D721Med (cell line): ENCODE measurements at regions not wholly inside any gene's neighbourhood (a gene's known extent, or its start where the extent isn't known, plus 50 kb on each side); places are given as distances from the start of the nearest gene placed in this dataset.
"Not testable (repeated sequence)": the region's sequence is repeated elsewhere in the genome, so short reads cannot be mapped to it uniquely, and the experiment has no call there.

Experiments
- DNase-seq: peaks from one replicate; pipeline ENCODE4 v3.0.0; 2011; ENCODE audit warnings: low spot score; ENCODE audit not compliant: insufficient read length
- FAIRE-seq: peaks from 2 replicates; lab custom pipeline; 2011; peaks lifted over from hg19 to GRCh38; lab: Jason Lieb, UNC
- TF ChIP-seq, protein P1 (sequence below): IDR thresholded peaks from 2 replicates; pipeline ENCODE4 v1.5.1; 2012; ENCODE audit warnings: mild to moderate bottlenecking, control low read depth; ENCODE audit not compliant: insufficient read depth; ENCODE audit errors: missing control alignments

DNA sequence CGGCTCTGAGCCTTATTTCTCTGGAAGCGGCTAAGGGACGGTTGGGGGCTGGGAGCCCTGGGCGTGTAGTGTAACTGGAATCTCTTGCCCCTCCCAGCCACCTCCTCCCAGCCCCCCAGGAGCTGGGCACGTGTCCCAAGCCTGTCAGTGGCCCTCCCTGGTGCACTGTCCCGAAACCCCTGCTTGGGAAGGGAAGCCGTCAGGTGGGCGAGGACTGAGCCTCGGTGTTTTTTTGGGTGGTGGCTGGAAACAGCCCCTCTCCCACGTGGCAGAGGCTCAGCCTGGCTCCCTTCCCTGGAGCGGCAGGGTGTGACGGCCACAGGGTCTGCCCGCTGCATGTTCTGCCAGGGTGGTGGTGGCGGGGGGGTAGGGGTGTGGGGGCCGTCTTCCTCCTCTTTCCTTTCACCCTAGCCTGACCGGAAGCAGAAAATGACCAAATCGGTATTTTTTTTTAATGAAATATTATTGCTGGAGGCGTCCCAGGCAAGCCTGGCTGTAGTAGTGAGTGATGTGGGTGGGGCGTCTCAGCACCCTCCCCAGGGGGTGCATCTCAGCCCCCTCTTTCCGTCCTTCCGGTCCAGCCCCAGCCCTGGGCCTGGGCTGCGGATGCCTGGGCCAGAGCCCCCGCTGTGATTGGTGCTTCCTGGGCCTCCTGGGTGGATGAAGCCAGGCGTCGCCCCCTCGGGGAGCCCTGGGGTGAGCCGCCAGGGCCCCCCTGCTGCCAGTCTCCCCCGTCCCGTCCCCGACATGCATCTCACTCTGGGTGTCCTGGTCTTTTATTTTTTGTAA is 58.8 kb upstream of the GOLGA8A start:
- DNase-seq (no peak), FAIRE-seq (no peak)
- TF ChIP-seq, protein P1, sequence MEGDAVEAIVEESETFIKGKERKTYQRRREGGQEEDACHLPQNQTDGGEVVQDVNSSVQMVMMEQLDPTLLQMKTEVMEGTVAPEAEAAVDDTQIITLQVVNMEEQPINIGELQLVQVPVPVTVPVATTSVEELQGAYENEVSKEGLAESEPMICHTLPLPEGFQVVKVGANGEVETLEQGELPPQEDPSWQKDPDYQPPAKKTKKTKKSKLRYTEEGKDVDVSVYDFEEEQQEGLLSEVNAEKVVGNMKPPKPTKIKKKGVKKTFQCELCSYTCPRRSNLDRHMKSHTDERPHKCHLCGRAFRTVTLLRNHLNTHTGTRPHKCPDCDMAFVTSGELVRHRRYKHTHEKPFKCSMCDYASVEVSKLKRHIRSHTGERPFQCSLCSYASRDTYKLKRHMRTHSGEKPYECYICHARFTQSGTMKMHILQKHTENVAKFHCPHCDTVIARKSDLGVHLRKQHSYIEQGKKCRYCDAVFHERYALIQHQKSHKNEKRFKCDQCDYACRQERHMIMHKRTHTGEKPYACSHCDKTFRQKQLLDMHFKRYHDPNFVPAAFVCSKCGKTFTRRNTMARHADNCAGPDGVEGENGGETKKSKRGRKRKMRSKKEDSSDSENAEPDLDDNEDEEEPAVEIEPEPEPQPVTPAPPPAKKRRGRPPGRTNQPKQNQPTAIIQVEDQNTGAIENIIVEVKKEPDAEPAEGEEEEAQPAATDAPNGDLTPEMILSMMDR, result no peak

DNA sequence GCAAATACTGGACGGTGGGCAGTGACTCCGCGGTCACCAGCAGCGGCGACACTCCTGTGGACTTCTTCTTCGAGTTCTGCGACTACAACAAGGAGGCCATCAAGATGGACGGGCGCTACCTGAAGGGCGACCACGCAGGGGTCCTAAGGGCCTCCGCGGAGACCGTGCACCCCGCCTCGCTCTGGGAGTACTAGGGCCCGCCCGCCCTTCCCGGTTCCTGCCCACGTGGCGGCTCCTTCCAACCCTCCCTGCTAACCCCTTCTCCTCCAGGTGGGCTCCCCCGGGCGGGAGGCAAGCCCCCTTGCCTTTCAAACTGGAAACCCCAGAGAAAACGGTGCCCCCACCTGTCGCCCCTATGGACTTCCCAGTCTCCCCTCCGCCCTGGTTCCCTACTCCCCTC is 58.1 kb upstream of the GOLGA8A start:
- DNase-seq, FAIRE-seq: not testable (repeated sequence)

DNA sequence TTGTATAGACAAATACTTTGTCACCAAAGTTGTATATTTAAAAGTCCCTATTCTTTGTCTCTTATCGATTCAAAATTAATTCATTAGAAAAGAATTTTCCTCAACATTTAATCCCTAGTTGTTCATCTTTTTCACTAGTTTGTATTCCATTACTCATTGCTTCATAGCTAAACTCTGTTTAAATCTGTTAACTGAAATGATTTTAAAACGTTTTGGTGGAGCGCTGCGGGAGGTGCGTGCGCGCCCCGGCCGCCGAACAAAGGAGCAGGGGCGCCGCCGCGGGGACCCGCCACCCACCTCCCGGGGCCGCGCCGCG is 56.4 kb upstream of the GOLGA8A start:
- DNase-seq (no peak), FAIRE-seq (no peak)
- TF ChIP-seq, protein P1, result no peak

DNA sequence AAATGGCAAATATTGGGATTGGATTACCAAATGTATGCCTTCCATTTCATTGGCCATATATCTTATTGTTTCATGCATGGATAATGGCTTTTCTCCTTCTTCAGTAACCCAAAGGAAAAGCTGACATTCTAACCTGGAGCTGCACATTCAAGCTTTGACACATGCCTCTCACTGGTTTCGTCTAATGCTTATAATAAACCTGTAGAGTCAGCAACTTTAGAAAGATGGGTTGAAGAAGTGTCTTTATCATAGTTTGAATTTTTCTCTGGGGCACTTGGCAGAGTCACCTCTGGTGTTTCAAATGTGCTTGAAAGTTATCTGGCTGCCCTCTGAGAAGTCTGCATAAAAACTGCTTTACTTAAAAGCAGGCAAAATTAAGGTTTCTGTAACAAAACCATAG is 55.4 kb upstream of the GOLGA8A start:
- TF ChIP-seq, protein P1, result no peak
- no peak for DNase-seq
- FAIRE-seq, result no peak

DNA sequence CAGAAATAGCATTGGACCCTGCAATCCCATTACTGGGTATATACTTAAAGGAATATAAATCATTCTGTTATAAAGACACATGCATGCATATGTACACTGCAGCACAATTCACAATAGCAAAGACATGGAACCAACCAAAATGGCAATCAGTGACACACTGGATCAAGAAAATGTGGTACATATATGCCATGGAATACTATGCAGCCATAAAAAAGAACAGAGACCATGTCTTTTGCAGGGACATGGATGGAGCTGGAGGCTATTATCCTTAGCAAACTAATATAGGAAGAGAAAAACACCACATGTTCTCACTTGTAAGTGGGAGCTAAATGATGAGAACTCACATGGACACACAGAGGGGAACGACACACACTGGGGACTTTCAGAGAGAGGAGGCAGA is 53.9 kb upstream of the GOLGA8A start:
- FAIRE-seq, DNase-seq: not testable (repeated sequence)

DNA sequence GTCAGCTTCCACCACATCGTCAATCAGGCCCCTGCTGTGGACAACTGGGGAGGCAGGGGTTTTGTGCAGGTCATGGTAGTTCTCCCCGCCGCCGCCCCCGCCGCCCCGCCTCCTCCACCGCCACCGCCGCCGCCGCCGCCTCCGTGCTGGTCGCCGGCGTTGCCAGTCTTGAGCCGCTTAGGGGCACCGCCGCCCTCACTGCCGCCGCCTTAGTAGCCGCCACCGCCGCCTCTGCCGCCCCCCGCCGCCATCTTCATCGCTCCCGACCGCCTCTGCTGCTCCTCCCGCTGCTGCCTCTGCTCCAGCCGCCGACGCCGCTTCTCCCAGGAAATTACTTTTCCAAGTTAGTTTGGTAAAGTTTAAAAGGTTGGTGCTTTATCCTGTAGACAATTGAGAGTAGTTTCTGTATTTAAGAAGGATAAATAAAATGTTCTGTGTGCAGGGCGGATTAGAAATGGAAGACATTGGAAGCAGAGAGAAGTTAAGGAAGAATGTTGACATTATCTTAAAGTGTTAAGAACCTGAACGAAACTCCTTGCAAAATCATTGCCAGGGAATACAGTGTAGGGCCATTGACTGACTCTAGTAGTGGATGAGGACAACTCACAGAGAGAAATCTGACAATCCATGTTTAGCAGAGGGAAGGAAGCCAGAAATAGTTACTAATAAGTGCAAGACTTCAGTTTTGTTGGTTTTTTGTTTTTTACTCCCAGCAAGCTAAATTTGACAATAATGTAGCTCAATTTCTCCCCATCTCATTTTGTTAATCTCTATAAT is 53.0 kb upstream of the GOLGA8A start:
- DNase-seq, result no peak
- TF ChIP-seq, protein P1, result no peak
- no peak for FAIRE-seq

DNA sequence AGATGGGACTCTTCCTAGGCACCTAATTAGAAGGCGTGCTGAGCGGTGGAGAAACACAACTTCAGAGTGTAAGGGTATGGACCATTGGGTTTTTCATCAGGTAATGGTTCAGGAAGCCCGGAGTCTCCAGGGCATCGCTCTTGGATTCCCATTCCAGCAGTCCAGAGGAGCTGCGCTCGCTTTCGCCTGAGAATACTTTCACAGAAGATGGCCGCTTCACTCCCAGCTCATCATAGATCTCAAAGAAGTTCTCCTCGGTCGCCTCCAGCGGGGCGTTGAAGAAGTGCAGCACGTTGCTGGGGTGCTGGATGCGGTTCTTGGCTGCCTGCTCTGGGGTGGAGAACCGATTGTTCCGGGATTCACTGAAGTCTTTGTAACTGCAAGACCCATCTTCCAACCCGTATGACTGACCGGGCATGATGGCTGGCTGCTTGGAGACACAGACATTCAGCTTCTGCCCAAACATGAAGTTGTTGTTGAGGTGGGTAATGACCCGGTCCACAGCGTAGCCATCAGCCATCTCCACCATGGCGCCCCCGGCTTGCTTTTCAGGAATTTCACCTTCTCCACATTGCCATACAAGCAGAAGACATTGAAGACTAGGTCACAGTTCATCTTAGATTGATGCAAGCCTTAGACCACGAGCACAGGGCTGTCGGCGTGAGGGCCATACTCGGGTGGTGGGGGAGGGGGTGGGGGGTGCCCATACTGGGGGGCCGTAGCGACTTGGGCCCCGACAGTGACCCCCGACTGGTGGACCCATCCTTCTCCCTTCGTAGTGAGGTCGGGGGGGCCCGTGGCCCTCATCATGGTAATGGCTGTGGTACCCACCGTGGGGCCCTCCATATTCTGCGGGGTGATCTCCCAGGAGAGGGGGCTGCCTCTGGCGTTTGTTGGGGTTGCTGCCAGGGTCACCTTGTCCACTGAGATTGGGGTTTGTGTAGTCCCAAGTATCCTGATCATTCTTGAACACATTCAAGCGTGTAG is 51.7 kb upstream of the GOLGA8A start:
- DNase-seq, FAIRE-seq: not testable (repeated sequence)
